ENCODE measurements at regions not wholly inside any gene's neighbourhood (a gene's known extent, or its start where the extent isn't known, plus 50 kb on each side); places are given as distances from the start of the nearest gene placed in this dataset.
A peak's percentile ranks its signal among the peaks of the same experiment; 100 is the strongest.
"Not testable (repeated sequence)": the region's sequence is repeated elsewhere in the genome, so short reads cannot be mapped to it uniquely, and the experiment has no call there.

- DNase-seq (ENCODE audit: low read depth in 4 of 4, low spot score in 2 of 4), result no peak
Observed at GRCh38 chr3:159038405-159038804, 236.6 kb downstream of the MFSD1 start.

GRCh38 chr3:159039286-159039685 is 237.4 kb downstream of the MFSD1 start:
- DNase-seq (ENCODE audit: low read depth in 4 of 4, low spot score in 2 of 4), result no peak

- DNase-seq (ENCODE audit: low read depth in 4 of 4, low spot score in 2 of 4), result peak in 1 of 4 donors; percentile 7
Observed at GRCh38 chr3:159045279-159045885, 243.5 kb downstream of the MFSD1 start.

- no peak for DNase-seq (ENCODE audit: low read depth in 4 of 4, low spot score in 2 of 4)
Observed at GRCh38 chr3:159047361-159047760, 245.5 kb downstream of the MFSD1 start.

DNA sequence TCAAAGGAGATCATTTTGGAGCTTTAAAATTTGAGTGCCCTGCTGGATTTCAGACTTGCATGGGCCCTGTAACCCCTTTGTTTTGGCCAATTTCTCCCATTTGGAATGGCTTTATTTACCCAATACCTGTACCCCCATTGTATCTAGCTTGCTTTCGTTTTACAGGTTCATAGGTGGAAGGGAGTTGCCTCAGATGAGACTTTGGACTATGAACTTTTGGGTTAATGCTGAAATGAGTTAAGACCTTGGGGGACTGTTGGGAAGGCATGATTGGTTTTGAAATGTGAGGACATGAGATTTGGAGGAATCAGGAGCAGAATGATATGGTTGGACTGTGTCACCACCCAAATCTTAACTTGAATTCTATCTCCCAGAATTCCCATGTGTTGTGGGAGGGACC is 250.6 kb downstream of the MFSD1 start:
- DNase-seq (ENCODE audit: low read depth in 4 of 4, low spot score in 2 of 4), result not testable (repeated sequence)

DNA sequence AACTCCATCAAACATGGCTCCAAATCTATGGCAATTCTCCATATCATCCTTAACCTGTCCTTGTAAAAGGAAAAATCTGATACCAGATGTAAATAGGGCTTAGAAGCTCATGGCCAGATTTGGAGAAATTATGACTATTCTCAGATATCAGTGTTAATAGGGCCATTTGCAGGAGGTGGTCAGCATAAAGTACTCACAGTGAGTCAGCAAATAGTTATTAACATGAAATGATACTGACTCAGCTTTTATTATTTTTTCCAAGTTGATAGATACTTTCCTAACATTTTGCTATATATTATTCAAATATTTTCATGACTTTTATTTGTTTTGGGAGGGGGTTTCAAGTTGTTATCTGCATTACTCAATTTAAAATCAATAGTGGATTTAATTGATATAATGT is 255.8 kb downstream of the MFSD1 start:
- DNase-seq (ENCODE audit: low read depth in 4 of 4, low spot score in 2 of 4), result no peak

GRCh38 chr3:159058859-159059258 is 257.0 kb downstream of the MFSD1 start:
- no peak for DNase-seq (ENCODE audit: low read depth in 4 of 4, low spot score in 2 of 4)

GRCh38 chr3:159059395-159059794 is 257.5 kb downstream of the MFSD1 start:
- DNase-seq (ENCODE audit: low read depth in 4 of 4, low spot score in 2 of 4), result no peak

DNA sequence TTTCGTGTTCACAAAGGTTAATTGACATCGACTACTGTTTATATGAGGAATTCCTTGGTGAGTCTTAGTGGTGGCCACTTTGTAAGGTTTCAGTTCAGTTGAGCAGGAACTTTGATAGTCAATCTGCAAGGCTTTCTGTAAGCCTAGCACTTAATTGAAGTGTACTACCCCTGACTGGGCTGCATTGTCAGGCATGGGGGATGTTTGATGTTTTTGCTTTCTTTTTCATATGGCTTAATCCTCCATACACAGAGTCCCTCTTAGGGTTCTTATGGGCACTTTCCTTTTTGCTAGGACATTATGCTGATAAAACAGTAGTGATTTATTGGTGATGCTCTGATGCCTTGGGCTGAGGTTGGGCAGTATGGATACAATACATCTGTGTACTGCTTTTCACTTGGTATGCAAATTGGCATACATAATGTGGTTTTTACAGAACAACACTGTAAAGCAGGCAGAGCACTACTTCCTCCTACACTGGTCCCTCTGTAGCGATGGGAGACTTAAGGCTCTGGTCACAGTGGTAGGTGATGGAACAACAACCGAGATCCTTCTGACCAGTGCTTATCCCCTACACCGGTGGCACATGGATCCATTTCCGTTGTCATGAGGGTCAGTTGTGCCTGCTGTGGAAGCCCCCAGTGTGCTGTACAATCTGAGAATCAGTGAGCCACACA is 261.0 kb downstream of the MFSD1 start:
- DNase-seq (ENCODE audit: low read depth in 4 of 4, low spot score in 2 of 4), result no peak

DNA sequence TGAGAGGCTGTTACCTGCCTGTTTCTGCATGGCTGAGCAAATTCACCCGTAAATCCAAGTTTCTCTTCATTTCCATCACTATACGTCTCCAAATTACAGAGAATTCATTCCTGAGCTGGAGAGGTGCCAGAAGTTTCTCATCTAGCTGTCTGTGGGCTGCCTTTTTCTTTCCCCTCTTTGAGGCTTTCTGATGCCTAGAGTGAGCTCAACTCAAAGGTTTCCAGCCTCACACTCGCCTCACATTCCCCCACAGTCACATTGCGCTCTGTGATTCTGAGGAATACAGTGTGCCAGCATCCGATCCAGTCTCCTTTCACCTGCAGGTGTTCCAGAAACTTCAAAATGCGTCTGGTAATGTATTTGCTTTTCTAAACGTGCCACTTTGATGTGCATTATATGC is 267.2 kb downstream of the MFSD1 start, which contains the start of gene IQCJ:
TSS of gene IQCJ (plus strand) at position 229 of the 400 bp plus-strand sequence.
- no peak for DNase-seq (ENCODE audit: low read depth in 4 of 4, low spot score in 2 of 4)

DNA sequence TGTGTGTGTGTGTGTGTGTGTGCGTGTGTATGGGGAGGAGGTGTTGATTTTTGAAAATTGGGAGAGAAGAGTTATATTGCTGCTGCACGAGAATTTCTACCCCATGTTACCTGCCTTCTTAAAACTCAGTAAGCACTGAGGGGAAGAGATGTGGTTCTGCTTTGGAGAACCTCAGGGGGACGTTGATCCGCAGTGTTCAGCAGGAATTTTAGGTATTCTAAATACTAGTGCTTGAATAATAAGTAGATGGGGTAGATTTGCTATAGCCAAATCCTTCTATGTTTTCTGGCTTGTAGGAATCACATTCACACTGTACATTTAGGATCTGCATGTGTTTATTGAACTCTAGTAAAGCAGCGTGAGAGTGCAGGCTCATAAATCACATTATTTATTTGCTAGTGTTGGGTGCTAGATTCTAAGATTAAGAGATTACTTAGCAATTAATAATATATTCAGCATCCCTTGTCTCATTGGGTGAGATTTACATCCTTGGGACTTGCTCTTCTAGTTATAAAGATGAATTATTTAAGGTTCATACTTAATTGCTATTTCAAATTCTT is 268.1 kb downstream of the MFSD1 start:
- DNase-seq (ENCODE audit: low read depth in 4 of 4, low spot score in 2 of 4), result no peak

GRCh38 chr3:159074756-159075701 is 273.2 kb downstream of the MFSD1 start:
- no peak for DNase-seq (ENCODE audit: low read depth in 4 of 4, low spot score in 2 of 4)

DNA sequence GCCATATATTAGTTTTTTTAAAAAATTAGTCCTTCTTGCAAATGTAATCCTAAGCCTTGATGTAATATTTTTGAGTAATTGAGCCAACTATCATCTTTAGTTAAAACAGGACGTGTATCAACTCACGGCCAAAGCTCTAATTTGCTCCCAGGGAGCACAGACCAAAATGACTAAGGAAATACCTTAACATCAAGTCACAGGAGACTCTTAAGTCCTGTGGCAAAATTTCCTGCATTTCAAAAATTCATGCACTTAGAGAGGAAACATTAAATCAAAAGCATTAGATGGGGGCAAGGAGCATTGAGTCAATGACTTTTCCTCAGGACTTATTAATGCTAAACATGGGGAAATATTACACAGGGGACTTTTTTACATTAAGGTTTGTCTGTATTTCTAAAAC is 276.0 kb downstream of the MFSD1 start:
- DNase-seq (ENCODE audit: low read depth in 4 of 4, low spot score in 2 of 4), result no peak

DNA sequence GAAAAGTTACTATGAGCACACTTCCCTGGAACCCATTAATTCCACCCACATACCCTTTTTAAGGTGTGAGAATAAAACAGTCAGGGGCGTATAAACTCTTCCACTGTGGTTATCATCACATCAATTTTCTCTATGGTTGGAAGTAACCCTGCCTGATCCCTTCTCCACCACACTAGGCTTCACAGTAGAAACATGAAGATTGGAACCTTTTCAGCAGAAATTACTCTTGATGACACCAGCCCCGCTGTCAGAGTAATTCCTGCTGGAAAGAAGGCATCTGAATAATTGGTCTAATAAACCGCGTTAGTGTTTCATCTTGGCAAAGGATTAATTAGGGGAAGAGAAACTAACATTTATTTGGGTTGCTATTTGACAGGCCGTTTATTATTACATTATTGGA is 278.4 kb downstream of the MFSD1 start:
- no peak for DNase-seq (ENCODE audit: low read depth in 4 of 4, low spot score in 2 of 4)

GRCh38 chr3:159080821-159081220 is 279.0 kb downstream of the MFSD1 start:
- DNase-seq (ENCODE audit: low read depth in 4 of 4, low spot score in 2 of 4), result no peak

DNA sequence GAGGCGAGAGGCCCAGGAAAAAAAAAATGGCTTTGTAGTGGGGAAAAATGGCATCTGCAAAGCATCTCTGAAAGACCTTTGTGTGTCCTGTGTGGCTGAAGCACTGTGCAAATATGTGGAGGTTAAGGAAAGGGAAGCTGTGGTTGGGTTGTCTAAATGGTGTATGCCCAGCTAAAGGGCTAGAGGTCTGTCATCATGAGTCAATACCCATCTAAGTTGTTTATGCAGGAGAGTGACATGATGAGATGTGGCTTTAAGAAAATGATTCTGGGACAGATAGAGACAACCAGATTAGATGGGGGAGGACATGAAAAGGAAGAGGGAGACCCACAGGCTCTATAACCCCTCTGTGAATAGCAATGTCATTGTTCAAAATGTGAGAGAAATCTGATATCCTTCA is 280.7 kb downstream of the MFSD1 start:
- DNase-seq (ENCODE audit: low read depth in 4 of 4, low spot score in 2 of 4), result no peak

GRCh38 chr3:159091936-159092335 is 290.1 kb downstream of the MFSD1 start:
- no peak for DNase-seq (ENCODE audit: low read depth in 4 of 4, low spot score in 2 of 4)

- no peak for DNase-seq (ENCODE audit: low read depth in 4 of 4, low spot score in 2 of 4)
Observed at GRCh38 chr3:159102001-159102400, 300.1 kb downstream of the MFSD1 start.

DNA sequence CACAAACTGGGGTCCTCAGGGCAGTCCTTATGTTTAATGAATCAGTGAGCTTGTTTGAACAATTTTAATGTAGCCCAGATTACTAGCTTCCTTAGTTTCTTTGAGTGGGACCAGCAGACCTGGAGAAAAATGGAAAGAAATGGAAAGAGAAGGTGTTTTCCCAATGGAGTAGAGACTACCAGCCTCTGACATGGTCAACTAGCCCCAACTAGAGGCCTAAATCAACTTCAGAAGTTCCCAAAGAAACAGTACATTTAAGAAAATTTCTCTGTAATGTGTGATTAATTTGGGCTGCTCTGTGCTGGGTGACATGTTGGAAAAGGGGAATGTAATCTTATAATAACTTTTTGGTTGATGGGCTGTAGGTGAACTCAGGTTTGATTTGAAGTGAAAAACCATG is 310.9 kb downstream of the MFSD1 start:
- no peak for DNase-seq (ENCODE audit: low read depth in 4 of 4, low spot score in 2 of 4)

- DNase-seq (ENCODE audit: low read depth in 4 of 4, low spot score in 2 of 4), result no peak
Observed at GRCh38 chr3:159113221-159113875, 311.5 kb downstream of the MFSD1 start.

GRCh38 chr3:159114582-159114981 is 312.7 kb downstream of the MFSD1 start:
- DNase-seq (ENCODE audit: low read depth in 4 of 4, low spot score in 2 of 4), result no peak

Measured in left renal cortex interstitium (tissue), 4 donors.